RPMI8226 (cell line): ENCODE measurements at regions not wholly inside any gene's neighbourhood (a gene's known extent, or its start where the extent isn't known, plus 50 kb on each side); places are given as distances from the start of the nearest gene placed in this dataset.
A peak's percentile ranks its signal among the peaks of the same experiment; 100 is the strongest.

Experiments used
- DNase-seq: peaks from one replicate; pipeline ENCODE4 v3.0.0-alpha.2; 2015

DNA sequence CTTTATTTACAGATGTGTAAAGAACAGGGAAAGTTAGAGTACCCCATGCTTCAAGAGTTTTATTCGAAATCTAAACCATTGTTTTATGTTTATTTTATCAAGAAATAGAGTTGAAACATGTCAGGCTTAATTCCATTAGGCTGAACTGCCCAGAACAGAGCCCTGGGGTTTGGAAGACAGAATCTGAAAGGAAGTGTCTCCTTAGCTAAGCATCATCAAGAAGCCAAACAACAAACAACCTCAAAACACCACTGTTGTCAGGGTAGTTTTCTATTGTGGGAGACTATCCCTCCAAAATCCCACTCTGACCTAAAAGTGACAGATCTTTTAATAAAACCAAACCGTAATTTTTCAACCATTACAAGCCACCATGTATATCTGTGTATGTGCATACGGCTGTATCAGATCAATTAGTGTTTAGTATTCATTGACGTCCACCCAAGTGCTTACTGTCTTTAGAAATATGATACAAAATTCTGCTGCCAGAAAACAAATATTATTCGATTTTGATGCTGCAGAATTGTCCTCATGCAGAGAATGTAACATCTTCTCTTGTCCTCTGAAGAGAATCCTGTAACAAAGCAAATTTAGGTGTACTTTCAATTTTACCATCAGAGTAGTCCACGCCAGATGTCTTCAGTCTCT is 271.9 kb upstream of the TMEM161B start:
- no peak for DNase-seq

DNA sequence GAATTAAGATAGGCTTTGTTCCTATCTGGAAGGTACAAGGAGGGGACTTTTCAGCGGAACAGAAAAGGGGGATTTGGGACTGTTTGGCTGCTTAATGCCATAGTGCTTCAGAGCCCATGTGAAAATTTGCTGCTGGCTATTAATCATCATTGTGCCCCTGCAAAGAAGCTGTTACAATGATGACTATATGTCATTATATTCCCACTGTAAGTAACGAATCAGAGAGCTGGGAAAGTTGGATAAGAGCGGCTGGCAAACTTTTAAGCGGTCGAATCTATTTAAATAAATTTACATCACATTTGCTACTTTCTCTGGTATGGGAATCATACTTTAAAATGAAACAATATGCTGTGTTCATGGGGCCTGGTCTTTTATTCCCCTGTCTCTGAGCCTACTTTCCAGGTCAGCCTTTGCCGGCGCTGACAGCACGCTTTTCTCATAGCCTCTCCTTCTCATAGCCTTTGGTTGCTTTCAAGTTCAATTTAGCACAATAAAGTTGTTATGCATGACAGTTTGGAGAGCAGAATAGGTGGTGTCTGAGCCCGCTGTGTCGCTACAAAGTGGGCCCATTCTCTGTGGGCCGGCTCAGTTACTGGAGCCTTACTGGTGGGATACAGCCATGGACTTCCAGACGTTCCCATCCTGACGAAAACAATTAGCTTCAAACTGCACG is 271.2 kb upstream of the TMEM161B start:
- DNase-seq = no peak

DNA sequence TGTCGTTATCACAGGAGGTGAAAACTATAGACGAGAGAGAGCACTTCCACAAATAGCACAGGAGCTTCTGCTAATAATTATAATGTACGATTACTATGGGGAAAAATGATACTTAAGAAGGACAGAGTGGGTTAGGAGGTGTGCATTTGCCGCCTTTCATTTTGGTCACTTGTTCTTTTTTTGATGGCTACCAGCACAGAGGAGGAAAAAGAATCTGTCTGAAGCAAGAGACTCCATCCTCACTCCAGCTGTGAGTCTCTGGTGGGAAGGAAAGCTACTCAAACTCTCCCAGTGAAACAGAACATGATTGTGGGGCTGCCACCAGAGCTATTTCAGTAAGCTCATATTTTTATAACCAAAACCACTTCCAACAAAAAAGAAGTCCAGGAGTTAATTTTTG is 270.4 kb upstream of the TMEM161B start:
- DNase-seq = no peak

DNA sequence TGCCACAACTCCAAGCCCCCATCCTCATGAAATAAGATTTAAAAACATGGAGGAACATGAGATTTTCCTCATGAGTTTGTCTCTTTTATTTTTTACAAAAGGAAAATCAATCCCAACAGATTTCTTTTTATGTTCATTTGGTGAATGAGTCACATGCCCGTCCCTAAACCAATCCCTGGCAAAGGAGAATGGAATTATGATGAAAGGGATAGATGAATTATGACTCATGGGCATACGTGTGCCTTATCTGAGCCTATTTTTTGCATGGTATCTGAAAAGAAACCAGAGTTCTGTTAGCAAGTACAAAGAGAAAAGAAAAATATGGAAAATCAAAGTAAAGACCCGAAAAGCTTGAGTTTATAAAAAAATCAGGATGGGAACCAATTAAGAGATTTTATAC is 267.5 kb upstream of the TMEM161B start:
- DNase-seq = no peak

DNA sequence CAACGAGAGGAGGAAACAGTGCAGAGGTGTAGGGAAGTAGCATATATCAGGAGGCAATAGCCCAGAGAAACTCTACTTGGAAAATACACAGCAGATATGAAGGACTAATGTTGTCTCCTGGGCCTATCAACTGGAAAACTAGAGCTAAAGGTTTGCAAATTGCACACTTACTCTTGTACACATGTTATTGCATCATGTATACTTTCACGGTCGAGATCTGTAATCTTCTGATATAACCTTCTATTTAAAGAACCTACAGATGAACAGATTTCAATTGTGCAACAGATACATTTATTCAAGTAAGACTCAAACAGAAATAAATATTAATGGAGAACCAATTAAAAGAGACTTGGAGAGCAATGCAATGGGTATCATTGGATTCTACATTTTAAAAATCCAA is 256.3 kb upstream of the TMEM161B start:
- no peak for DNase-seq

DNA sequence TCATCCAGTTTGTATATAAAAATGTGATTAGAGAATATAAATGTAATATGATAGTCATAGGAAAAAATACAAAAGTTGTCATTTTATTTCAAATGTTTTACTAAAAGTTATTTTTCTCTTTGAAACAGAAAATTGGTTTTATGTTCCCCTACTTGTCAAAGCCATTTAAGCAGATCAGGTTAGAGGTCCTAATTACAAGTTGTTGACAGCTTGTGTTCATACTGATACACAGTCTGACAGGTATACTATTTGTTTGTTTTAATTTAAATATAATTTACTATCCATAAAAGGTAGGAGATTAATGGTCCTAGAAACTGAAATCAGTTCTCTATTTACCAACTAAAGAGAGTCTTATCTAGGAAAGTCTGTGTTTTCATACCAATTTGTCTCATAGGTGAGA is 250.4 kb upstream of the TMEM161B start:
- no peak for DNase-seq

DNA sequence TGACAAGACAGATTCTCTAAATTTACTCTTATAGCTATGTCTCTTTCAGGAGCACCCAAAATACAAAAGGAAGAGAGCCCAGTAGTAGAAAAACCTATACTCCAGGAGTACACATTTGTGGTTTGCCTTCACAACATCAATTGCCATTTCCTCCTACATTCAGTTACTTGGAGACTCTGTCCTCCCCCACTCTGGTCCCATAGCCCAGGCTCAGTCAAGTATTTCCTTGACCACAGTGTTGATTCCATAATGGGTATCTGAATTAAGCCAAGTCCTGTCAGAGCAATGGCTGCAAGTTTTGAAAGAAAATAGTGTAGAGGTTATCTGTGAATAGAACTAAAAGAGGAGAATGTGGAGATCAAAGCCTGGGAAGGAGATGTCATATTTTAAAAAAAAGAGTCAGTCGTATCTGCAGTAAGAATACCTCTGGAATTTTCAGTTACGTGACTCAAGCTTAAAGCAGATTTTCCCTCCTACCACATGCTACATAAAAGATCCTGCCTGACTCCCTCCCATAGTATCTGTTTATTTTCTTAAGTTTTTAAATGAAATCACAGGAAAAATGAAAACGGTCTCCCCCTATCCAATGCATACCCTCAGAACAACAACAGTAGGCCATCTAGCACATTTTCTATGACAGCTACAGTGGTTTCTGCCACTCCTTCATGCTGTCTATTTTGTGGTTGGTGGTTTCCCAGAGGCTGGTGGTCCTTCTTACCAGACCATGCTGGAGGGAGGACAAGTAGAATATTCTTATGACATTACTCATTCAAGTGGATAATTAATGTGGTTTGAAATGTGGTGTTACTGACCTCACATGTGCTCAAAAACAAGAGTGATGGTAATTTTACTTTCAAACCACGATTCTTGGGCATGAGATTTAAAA is 249.7 kb upstream of the TMEM161B start:
- no peak for DNase-seq

DNA sequence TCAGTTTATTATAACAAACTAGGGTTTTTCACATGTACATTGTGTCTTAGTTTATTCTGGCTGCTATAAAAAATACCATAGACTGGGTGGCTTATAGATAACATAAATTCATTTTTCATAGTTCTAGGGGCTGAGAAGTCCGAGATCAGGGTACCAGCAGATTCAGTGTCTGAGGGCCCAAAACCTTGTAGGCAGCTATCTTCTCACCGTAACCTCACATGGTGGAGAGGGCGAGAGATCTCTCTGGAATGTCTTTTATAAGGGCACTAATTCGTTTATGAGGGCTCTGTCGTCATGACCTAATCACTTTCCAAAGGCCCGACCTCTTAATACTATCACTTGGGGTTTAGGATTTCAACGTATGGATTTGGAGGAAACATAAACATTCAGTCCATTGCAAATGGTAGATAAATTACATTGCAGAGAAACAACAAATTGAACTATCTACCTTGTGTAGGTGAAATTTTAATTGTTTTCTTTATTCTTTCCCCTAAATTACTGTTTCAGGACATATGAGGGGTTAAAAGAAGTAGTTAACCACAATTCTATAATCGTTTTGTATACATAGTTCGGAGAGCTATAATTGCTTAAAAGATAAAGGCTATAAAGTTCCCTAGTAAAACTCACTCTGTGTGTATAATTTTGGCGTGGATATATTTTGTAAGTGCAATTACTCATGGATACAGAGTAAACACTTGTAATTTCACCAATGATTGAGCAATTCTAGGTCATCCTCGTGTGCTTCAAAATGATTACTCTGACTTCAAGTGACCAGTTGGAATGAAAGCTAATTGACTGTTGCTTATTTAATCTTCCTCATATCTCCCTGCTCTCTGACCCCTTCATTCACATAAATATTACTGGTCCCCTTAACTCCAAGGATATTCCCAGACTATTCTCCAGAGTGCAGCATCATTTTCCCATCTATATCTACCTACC is 247.5 kb upstream of the TMEM161B start:
- no peak for DNase-seq

DNA sequence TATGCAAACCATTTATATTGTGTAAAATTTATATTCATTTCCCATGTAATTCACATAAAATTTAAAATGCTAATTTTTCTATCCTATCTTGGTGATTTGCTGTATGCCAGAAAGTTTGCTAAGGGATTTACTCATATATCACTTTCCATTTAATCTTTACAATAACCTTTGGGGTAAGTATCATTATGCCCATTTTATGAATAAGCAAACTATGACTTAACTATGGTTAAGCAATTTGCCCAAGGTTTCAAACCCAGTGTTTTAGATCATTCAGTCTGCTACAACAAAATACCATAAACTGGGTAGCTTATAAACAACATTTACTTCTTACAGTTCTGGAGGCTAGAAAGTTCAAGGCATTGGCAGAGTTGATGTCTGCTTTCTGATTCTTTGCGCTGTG is 246.4 kb upstream of the TMEM161B start:
- DNase-seq = no peak

DNA sequence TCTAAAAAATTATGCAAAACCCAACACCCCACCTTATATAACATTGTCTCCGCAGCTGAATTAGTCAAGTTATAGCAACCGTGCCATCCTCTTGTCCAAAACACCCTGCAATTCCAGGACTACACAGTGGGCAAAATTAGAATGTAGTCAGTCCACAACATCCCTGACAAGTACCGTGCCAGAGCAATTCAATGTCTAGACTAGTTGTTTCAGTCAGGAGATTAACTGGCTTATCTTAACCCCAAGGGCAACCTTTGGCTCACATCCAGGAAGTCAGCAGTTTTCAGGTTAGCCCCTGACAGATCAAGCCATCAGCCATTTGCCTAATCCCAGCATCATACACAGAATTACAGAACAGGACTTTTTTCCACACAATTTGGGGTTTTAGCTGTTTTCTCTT is 240.8 kb upstream of the TMEM161B start:
- DNase-seq = peak; percentile 23

DNA sequence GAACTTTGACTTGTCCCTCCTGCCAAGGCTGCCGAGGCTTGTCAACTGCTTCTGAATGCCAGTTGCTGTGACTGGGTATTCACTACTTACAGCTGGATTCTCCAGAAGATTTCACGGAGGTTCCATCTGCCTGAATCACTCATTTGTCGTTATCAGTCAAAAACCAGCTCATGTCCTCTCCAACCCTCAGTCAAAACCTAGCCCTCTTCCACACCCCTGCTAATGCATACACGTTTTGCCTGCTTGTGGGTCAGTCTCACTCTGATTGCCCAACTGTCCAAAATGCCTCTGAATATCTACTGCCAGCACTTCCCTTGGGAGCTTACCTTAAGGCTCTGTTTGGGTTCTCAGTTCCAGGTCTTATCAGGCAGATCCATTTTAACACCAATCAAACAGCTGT is 238.6 kb upstream of the TMEM161B start:
- DNase-seq = no peak

DNA sequence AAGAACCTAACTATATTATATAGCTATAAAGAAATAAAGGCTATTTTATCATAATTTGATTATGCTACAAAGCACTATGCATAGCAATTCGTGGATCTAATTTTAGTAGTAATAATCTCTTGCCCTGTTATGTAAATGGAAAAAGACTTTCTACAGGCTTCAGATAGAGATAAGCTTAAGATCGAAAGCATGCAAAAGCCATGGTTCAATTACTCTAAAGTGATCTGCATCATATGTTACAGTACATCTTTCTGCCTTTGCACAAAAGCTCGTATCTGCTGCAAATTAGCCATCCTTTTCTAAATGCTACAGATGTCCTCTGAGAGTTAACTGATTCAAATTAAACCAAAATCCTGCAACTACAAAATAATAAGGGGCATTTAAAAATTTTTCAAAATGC is 234.8 kb upstream of the TMEM161B start:
- DNase-seq = no peak

DNA sequence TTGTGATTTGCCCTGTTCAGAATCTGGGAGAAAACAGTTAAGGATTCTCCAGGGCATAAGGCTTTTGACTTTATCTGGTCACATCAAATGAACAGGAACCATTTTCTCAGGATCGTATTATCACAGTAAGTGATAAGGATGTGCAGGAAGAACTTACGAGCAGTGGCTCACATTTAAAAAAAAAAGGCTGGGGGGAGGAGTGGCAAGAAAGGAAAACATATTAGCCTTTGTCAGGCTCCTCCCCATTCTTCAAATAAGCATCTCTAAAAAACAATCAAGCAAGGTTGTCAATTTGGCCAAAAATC is 234.3 kb upstream of the TMEM161B start:
- DNase-seq = no peak

DNA sequence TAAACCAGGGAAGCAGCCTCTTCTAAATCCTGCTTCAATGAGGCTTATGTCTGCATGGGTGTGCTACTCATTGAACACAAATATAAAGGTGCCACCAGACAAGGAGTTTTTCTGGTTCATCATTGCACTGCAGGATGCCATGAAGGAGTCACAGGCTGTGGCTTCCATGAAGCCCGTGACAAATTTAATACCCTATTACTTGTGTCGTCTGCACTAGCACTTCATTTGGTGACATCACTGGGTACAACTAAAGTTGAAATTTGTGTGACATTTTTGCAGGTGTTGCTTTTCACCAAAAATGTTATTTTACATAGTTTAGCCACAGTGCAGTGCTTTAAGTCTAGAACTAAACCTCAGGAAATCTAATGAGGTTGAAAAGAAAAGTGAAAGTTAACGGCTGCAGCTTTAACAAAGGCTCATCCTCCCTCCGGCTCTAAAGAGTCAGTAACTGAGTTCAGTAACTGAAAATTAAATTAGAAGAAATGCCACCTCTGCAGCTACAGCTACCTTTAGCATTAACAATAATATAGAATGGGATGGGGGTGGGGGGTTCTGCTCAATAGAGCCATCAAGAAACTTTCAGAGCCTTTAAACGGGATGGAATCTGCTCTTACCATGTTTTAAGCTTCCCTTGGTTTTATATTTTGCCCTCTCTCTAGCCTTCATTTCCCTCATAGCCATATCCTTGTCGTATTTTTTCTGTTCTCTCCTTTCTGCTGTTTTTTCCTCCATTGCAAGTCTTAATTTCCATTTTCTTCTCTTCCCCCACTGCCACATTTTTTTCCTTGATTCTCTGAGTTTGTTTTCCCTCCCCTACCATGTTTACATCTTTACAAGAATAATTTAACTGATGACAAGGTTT is 233.8 kb upstream of the TMEM161B start:
- peak; percentile 40 for DNase-seq

DNA sequence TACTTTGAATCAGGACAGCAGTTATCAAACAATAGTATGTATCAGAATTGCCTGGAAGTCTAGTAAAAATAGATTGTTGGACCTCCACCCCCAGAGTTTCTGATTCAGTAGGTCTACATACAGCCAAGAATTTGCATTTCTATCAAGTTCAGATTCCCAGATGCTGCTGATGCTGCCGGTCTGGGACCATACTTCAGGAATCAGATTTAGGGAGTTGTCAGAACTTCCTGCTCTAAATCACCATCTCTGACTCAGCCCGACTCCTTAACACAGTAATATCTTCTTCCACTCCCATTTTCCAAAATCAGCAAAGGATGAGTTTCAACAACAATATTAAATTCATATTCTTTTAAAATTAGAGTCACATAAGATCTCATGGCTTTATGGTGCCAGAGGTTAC is 227.2 kb upstream of the TMEM161B start:
- DNase-seq = no peak

DNA sequence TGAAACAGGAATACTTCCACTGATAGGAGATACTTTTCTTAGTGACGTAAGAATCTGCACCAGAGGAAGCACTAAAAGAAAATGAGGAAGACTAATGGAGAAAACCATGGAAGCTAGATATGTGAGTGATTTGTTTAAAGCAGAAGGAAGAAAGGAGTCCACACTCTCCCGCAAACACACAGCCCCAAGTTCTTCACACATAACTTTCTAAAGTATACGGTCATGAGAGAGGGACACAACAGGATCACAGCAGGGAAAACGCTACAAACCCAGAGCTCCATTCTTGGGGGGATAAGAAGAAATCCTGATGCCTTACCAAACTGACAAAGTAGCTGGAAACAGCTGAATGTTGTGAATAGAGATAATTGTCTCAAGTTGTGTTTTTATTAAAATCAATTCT is 222.2 kb upstream of the TMEM161B start:
- DNase-seq = no peak

DNA sequence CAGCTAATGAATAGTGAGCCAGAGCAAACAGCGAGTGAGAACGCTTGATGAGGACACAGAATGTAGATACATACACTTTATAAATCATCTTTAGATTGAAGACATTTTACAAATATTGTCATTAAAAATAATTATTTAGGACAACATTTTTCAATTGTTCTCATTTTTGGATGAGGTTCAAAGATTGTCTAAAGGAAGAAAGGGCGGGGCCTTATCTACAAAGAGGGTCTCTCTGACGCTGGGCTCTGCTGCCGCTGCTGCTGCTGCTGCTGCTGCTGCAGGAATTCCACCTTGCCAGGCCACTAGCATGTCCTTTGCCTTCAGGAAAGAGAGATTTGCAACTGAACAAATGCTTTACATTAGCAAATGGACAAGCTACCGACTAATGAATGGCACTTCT is 220.7 kb upstream of the TMEM161B start:
- no peak for DNase-seq

DNA sequence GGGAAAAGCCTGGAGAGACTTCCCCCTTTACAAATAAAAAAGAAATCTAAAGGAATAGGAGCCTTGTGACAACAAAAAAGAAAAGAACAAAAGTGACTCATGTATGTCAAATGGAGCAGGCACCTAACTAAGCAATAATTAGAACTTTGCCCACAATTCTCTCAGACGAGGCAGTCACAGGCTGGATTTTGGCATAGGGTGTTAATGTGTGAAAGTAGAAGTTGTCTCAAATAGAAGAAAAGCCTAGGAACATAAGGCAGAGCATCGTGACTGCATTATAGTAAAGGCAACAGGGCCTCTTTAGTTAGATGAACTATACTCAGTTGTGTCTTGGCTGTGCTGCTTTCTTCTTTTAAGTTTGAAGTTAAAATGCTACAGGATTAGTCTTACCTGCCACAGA is 219.9 kb upstream of the TMEM161B start:
- DNase-seq = no peak

DNA sequence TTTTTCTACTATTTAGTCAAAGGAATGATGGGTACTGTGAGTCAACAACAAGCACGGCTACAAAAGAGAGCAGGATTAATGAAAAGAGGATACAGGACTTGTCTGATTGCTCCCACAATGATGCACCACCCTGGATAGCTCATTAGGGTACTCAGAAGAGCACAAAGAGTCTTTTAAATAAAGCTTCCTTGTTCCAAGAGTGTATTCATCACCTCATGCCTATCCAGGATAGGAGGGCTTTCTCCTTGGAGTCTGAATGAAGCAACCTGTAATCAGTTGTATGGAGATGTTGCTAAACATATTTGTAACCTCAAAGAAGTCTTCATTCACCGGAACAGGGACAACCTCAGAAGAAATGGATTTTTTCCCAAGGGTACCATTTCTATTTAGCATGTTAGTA is 219.5 kb upstream of the TMEM161B start:
- DNase-seq = no peak

DNA sequence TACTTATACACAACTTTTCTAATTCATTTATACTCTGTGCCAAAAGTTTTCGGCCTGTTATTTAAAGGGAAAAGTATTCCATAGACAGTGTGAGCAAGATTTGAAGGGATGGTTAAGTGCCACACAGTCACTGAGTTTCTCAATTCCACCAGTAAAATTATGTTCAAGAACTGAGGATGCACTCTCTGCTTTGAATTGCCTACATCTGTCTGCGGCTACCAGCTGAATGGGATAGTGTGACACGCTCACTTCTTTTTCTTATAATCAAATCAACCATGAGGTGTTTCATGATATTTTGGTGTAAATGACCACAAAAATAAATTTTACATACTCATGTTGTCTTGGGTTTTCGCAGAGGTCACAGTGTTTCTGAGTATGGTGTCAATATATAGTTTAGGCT is 218.4 kb upstream of the TMEM161B start:
- no peak for DNase-seq

DNA sequence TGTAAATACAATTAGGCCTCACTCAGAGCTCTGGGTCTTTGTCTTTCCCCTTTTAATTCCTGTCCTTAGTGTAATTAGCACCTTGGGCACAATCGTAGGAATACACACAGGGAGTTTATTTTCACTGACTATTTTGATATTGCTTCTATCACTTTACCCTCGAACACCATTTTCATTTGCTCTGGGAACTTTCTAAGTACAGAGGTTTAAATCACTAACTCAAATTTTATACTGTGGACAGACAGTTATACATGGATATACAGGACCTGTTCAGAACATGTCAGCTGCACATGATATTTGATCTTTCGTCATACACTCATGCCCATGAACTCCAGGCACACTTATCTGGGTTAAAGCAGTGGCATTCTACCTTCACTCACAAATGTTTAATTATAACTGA is 217.8 kb upstream of the TMEM161B start:
- DNase-seq = no peak

DNA sequence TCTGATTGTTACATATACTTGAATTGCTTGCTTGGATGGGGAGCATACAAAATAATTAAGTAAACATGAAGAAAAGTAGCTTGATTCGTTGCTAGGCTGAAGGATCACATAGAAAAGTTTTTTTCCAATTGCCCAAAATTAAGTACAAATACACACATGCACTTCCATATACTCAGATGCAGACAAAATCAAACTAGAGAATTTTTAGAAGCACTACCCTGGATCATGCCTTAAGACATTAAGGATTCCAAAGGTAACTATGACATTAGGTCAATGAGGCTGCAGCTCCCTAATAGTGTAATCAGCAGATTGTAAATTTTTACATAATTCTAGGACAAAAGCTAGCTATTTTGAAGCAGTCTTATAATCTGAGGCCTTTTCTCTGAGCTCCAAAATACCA is 216.9 kb upstream of the TMEM161B start:
- no peak for DNase-seq
